HG02759 (cell line): ENCODE measurements at regions not wholly inside any gene's neighbourhood (a gene's known extent, or its start where the extent isn't known, plus 50 kb on each side); places are given as distances from the start of the nearest gene placed in this dataset.

Source experiments
- ATAC-seq: cut with Tn5 transposase; IDR thresholded peaks from one replicate; pipeline ENCODE4 v1.9.1; 2021; ENCODE audit warnings: mild to moderate bottlenecking, moderate library complexity; ENCODE audit not compliant: unreplicated experiment

DNA sequence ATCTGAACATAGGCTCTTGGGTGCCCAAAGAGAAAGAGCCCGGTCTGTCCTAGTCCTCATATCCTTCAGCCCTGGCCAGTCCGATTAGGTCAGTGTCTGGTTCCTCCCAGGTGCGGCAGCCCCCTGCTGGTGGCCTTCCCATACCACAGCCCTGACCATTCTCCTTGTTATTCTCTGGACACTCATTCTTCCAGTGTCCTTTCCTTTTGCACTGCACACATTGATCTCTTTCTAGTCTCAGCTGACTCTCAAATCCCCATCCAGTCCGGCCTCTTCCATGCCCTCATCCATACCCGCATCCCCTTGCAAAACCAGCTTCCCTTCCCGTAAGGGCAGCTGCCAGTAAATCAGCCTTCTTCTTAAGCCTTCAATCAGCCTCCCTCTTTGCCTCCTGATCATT lies 1316.3 kb downstream of the TMEM121 start:
- no peak for ATAC-seq

GRCh38 chr14:106843386-106843785 lies 1317.0 kb downstream of the TMEM121 start:
- no peak for ATAC-seq

DNA sequence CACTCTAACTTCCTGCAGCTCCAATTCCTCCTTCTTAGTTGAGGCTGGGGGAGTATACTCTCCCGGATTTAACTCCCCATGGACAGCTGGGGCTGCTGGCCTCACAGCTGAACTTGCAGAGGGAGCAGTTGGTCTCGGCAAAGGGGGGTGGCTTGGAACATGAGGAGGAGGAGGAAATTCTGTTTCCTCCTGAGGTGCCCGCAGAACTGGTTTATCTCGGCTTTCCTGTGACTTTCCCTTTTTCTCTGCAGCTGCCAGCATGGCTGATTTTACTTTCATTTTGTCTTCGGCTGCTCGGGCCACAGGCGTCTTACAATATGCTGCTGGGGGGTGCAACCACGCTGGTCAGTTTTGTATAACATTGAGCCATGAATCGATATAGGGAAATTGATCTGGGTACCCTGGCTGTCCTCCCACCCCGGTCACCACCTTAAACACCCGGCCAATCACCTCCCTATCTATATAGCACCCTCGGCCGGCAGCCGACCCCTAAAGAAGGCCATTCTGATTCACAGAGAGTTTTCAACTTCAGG lies 1317.6 kb downstream of the TMEM121 start:
- ATAC-seq = no peak

DNA sequence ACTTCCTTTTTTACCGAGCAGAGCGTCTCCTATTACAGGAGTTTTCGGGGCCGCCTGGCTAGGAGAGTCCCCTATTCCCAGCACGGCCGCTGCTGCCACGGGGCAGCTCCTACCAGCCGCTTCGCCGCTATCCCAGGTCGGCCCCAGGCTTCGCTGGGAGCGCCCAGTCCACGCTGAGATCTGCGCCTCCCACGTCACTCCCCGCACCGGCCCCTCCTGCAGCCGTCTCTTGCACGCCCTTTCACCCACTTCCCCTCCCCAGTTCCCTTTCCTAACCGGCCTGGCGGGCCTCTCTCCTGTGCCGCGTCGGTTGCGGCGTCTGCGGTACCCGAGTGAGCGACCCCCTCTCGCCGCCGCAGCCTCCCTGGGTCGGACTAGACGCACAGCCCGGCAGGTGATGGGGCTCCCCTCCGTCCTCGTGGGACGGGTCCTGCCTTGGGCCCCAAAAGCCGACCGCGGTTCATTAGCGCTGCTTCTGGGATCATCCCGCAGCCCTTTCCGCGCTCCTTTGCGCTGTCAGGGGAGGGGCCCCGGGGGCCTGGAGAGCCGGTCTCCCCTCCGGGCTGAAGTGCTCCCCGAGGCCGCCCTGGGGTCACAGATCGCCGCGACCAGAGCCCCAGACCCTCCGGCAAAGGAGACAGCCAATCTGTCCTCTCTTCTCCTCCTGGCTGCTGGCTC lies 1318.4 kb downstream of the TMEM121 start:
- peak; percentile 45 for ATAC-seq

DNA sequence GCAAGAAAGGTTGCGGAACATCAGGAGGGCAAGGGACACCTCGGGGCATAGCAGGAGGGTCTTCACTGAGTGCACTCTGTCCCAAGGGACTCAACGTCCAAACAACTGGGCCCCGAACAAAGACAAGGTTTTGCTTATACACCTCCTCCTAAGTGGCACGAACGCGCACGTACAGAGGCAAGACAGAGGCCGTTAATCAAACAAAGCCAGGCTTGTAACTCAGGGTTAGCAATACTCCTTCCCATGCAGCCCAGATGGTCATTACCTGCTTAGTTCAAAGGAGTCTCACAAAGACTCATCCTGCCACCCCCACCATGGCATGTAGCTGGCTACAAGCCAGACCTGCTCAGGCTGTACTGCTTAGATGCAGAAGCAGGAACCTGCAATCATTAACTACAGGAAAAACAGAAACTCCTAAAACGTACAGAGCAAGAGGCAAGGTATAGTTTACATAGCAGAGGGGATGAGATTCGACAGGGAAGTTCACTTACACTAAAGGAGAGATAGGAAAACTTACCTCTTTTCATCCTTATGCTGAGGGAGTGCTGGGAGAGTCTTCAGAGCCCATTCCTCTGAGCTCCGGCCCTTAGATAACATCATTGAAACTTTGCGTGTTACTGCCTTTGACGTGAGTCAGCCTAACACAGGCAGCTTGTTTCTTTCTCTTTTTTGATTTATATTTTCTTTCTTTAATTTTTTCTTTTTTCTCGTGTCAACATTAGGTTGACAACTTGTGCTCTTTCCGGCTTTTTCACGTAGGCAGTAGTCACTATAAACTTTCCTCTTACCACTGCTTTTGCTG lies 1319.1 kb downstream of the TMEM121 start:
- ATAC-seq = peak; percentile 57

DNA sequence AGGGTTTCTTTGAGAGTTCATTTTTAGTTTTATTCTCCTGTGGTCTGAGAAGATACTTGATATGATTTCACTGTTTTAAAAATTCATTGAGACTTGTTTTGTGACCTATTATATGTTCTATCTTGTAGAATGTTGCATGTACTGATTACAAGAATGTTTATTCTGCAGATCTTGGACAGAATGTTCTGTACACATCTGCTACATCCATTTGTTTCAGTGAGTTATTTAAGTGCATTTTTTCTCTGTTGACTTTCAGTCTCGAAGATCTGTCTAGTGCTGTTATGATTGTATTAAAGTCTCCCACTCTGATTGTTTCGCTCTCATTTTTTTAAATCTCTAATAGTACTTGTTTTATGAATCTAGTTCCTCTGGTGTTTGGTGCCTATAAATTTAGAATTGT lies 1319.8 kb downstream of the TMEM121 start:
- ATAC-seq = no peak

- ATAC-seq = no peak
Measured at GRCh38 chr14:106848330-106849121, 1322.1 kb downstream of the TMEM121 start.

DNA sequence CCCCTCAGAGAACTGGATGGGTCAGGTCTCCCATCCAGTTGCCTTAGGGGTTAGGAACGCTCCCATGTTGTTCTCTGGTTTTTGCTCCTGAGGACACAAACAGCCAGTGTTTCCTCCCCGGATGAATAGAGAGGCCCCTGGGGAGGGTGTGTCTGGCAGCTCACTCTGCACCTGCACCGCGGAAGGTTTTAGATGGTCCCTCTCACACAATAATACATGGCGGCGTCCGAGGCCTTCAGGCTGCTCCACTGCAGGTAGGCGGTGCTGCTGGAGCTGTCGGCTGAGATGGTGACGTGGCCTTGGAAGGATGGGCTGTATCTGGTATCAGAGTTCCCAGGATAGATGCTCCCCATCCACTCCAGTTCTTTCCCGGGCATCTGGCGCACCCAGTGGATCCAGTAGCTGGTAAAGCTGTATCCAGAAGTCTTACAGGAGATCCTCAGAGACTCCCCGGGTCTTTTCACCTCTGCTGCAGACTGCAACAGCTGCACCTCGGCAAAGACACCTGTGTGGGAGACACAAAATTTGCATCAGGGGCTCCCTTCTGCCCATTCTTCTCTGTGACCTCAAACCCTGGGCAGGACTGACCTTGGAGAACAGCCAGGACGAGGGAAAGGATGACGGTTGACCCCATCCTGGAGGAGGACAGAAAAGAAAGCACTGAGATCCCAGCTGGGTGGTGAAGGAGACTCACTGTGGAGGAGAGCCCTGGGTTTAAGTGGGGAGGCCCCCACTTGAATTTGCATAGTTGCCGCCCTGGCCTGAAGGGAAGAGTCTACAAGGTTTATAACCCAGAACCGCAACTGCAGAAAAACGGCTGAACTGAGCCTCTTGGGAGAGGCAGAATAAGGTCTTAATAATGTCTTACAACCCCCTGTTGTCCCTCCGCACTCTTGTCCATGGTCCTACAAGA lies 1324.8 kb downstream of the TMEM121 start:
- ATAC-seq = peak; percentile 65

DNA sequence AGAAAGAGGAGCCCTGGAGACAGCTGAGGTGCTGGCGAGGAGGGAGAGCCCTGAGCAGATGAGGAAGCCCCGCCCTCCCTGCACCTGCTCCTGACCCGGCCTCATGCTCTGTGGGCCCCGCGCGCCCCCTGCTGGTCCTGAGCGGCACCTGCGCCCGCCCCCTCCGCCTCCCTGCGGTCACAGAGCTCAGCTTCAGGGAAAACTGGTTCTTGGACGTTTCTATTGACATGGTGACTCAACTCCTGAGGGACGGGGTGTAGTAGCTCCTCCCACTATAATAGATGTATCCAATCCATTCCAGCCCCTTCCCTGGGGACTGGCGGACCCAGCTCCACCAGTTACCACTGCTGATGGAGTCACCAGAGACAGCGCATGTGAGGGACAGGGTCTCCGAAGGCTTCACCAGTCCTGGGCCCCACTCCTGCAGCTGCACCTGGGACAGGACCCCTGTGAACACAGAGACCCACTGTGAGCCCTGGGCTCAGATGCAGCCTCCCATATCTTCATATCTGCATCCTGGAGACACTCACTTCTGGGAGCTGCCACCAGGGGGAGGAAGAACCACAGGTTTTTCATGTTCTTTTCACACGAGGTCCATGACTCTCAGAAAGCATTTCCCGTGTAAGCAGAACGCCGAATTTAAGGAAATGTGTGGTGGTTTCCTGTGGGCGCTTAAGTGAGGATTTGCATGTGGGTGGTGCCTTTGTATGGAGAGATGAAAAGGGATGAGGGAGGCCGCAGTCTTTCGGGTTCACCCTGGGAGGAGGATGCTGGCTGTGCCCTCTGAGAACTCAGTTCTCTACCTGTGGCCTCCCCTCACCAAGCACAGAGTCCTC lies 1346.4 kb downstream of the TMEM121 start:
- ATAC-seq = no peak

GRCh38 chr14:106874350-106874749 lies 1348.0 kb downstream of the TMEM121 start:
- ATAC-seq = no peak

- peak; percentile 44 for ATAC-seq
Measured at GRCh38 chr14:106875503-106875902, 1349.1 kb downstream of the TMEM121 start.

DNA sequence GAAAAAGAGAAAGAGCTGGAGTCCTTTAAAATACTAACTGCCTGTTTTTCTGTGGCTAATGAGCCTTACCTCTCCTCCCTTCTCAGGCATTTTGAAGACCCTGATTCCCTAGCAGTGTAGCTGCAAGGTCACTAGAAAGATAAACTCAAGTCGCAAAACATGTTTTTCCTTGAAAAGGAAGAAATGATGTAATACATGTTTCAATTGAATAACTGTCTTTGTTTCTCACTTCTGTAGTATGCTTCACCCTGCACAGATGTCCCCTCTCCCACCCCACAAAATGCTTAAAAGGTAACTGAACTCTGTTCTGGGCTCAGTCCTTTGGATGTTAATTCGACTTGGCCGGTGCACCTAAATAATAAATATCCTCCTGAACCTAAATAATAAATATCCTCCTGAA lies 1350.3 kb downstream of the TMEM121 start:
- no peak for ATAC-seq

DNA sequence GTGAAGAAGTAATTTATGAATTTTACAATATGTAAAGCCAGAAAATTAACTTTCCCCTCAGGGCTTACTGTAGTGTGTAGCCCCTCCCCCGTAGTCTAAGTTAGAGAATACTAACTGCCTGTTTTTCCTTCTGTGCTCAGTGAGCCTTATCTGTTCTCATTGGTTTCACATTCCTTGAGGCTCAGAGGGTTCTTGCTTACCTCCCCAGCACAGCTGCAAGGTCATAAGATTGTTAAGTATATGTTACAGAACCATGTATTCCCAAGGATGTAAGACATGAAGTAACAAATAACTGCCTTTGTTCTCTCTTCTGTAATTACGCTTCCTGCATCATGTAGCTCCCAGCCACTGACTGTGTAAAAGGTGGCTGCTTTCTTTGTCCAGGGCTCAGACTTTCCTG lies 1351.1 kb downstream of the TMEM121 start:
- ATAC-seq = no peak

DNA sequence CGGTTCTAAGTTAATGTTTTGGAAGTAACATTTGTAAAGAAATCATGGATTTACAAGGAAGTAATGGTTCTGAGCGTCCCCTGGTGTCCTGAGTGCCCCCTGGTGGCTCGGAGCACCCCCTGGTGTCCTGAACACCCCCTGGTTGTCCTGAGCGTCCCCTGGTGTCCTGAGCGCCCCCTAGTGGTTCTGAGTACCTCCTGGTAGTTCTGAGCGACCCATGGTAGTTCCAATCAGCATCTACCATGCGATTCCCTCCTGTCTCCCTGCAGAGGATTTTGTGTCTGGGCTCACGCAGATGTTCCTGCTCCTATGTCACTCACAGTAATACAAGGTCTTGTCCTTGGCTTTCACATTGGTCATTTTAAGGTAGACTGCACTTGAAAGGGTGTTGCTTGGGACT lies 1352.9 kb downstream of the TMEM121 start:
- peak; percentile 70 for ATAC-seq

- ATAC-seq = no peak
Measured at GRCh38 chr14:106883218-106883692, 1356.9 kb downstream of the TMEM121 start.
